ENCODE measurements at regions not wholly inside any gene's neighbourhood (a gene's known extent, or its start where the extent isn't known, plus 50 kb on each side); places are given as distances from the start of the nearest gene placed in this dataset.

DNA sequence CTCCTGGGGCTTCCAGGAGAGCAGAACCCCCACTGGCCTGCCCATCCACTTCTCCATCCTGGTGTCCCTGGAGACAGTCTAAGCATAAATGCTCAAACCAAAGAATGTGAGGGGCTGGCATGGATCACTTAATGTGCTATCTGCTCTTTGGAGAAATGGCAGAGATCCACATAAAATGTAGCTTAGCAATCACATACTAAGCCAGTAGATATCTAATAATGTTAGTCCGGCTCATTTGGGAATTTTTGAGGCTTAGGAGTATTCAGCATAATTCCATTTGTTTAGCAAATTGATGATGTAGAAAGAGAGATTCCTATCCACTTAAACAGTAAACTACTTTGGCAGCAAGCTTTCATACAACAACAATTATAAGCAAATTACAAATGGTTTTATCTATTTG, 90.7 kb downstream of the TENT5C start:
- TF ChIP-seq, protein P1, sequence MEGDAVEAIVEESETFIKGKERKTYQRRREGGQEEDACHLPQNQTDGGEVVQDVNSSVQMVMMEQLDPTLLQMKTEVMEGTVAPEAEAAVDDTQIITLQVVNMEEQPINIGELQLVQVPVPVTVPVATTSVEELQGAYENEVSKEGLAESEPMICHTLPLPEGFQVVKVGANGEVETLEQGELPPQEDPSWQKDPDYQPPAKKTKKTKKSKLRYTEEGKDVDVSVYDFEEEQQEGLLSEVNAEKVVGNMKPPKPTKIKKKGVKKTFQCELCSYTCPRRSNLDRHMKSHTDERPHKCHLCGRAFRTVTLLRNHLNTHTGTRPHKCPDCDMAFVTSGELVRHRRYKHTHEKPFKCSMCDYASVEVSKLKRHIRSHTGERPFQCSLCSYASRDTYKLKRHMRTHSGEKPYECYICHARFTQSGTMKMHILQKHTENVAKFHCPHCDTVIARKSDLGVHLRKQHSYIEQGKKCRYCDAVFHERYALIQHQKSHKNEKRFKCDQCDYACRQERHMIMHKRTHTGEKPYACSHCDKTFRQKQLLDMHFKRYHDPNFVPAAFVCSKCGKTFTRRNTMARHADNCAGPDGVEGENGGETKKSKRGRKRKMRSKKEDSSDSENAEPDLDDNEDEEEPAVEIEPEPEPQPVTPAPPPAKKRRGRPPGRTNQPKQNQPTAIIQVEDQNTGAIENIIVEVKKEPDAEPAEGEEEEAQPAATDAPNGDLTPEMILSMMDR (IDR thresholded peaks at IDR 0.05): no peak
- no peak for TF ChIP-seq POLR2A (IDR thresholded peaks at IDR 0.05)

All from body of pancreas (tissue), 4 donors.